Hypothalamus (tissue), 51 donors: ENCODE measurements at regions not wholly inside any gene's neighbourhood (a gene's known extent, or its start where the extent isn't known, plus 50 kb on each side); places are given as distances from the start of the nearest gene placed in this dataset.
A peak's percentile ranks its signal among the peaks of the same experiment; 100 is the strongest.

Experiments used
- DNase-seq, 51 donors: peaks; one replicate each; lab custom pipeline; 2025; lab: John Stamatoyannopoulos, UW

DNA sequence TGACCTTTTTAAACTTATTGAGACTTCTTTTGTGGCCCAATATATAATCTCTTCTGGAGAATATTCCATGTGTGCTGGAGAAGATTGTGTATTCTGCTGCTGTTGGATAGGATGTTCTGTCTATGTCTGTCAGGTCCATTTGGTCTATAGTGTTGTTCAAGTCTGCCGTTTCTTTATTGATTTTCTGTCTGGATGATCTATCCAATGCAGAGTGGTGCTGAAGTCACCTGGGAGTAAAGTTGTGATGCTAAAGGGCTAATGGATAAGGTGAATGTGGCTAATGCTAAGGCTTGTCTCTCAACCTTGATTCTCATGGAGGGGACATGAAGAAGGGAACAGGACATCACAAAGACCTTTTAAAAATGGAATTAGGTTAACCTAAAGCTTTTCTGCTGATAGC is 72.0 kb upstream of the AP1S2 start:
- DNase-seq = no peak

- DNase-seq = no peak
Observed at GRCh38 chrX:15918003-15918402, 63.4 kb upstream of the AP1S2 start.

DNA sequence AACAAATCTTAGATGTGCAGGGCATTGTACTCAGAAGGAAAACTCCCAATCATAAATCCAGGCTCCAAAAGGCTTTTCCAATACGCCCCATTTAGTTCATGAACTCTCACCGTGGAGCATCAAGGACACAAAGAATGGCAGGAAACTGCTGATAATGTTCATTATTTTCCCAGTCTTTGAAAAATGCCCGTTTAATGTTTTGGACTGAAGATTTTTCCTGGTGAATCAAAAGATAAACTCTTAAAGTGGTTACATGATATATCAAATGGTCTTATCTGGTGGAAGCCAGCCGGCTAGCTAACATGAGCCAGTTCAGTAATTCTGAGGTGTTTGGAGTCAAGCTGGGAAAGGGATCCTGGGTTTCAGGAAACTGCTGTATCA is 62.1 kb upstream of the AP1S2 start:
- DNase-seq = no peak

DNA sequence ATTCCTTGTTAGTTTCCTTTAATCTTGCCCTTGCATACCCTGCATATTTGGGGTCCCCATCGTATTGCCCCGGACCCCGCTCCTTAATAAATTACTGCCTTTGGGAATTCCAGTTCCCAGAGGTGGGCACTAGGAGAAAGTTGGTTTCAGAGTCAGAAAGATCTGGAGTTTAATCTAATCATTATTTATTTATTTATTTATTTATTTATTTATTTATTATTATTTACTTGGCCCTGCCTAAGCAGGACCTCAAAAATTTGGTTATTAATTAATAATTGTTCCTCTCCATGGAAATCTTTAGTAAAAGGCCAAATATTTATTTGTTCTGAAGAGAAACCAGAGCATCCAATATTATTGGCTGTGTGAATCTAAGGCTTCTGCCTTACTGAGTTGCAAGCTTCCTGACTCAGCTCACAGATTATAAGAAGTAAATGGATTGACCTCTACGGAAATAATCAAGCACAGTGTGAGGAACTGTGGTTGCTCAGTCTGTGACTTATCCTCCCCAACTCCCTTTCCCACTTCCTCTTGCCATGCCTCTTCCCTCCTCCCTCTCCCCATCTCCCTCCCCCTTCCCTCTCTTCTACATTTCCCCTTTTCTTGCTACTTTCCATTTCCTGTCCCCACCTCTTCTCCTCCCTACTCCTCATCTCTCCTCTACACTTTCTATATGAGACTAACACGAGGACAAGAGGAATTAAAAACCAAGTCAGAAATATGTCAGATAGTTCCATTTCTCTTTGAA is 61.5 kb upstream of the AP1S2 start:
- DNase-seq = no peak

- DNase-seq = no peak
Observed at GRCh38 chrX:15914486-15914885, 59.9 kb upstream of the AP1S2 start.

DNA sequence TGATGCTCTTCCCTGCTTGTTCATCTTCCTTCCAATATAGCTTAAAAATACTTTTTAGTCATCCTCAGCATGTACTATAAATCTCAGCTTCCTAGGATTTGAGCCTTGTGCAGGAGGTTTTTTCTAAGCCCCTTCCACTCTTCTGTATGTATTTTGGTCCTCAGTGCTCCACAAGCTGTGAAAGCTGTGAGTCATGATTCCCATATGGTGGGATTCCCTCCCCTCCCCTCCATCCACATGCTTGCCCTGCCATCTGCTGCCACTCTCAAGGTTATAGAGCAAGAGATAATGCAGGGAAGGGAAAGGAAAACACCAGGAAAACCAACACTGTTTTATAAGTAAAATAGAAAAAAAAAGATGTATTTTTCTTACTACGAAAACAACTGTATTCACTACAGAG is 58.5 kb upstream of the AP1S2 start:
- DNase-seq = no peak

DNA sequence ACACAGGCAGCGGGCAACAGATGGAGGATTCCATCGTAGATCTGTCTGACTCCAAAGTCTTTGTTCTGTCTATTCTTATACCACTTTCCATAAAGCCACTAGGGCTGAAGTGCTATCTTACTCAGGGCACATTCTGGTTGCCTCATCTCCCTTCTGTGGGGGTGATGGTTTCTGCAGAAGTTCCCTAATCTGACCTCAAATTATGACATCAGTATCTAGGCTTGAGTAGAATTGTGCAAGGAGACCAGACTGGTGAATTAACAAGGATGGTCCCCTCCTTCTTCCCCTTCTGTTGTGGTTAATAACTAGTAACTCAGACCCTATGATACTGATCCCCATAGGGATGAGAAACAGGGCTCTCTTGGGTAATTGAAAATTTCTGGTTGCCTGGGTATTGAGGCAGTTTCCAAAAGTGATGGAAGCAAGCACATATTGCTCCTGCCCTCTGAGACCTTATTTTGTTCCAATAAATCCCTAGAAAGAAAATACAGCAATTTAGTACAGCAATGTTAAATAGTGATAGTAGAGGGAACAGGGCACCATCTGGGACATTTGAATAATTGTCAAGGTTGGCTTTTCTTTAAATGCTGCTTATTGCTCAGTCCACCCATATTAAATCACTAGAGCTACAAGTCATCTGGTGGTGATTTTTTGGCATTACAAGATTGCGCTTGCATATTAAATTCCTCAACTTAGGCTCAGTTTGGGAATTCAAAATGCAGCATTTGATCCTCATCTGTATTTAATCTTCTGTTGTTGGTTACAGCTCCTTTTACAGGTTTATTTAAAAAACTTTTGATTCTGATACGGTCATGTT is 57.3 kb upstream of the AP1S2 start:
- peak in 1 of 51 donors; percentile 1 for DNase-seq

- DNase-seq = no peak
Observed at GRCh38 chrX:15909605-15910004, 55.0 kb upstream of the AP1S2 start.

- peak in 8 of 51 donors; percentile 0 to 30 (median 2) for DNase-seq
Observed at GRCh38 chrX:15908603-15909290, 54.1 kb upstream of the AP1S2 start.

DNA sequence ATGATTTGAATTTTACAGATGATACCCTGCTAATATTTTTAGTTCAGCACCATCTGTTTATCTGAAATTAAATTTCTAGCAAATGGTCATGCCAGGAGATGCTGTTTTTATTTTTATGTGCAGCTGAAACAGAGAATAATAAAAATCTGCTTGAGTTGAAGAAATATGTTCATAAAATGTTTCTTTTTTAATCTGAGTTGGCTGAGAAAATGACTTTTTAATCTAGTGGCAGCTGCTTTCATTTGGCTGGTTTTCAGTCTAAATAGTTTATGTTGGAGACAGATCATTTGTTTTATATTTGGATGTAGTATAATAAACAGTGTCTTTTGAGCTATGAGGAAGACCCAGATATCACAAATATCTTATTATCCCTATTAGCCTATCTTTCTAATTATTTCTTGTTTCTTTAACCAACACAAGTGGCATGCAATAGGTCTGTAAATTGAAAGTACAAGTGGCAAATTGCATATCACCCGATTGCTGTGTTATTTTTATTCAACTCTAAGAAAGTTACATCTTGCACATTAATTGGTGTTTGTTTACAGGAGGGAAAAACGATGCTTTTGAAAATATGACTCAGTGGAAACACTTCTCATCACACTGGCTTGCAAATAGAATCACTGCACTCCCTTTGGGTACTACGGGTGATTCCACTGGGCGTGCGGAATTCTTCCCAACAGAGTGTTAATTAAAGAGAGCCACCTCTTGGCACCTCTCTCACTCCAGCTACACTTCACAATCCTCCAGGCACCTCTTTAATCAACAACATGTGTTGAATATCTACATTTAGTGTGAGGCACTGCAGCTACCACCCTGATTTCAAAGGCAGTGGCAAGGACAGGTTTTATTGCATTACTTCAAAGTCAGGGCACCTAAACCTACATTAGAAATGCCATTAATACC is 51.7 kb upstream of the AP1S2 start:
- DNase-seq = no peak
